ENCODE measurements at regions not wholly inside any gene's neighbourhood (a gene's known extent, or its start where the extent isn't known, plus 50 kb on each side); places are given as distances from the start of the nearest gene placed in this dataset.
"Not testable (repeated sequence)": the region's sequence is repeated elsewhere in the genome, so short reads cannot be mapped to it uniquely, and the experiment has no call there.

DNA sequence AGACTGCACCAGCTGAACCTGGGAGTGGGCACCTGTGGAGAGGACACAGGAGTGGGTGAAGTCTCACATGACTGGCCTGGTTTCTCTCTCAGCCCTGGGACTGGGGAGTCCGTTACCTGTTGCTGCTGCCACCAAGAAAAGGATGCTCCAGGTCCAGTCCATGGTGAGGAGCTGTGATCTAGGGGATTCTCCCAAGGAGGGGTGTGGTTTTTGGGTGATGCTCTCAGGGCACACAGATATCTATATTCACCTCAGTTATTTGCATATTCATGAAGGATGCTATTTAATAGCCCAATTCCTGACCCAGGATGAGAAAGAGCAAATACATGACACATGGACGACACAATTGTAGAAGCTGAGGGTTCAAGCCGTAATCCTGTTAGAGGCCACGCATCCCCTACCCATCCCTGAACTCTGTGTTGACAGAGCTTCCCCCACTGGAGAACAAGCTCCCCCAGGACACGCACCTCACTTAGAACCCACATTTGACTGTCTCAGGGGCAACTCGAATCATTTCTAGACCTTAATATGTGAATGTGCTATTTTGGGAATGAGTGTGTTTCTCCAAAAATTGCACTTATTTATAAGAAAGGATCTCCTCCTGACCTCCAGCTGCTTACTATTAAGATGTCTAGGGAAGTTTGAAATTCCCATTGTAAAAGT, 658.9 kb downstream of the TMEM121 start:
- DNase-seq: not testable (repeated sequence)

DNA sequence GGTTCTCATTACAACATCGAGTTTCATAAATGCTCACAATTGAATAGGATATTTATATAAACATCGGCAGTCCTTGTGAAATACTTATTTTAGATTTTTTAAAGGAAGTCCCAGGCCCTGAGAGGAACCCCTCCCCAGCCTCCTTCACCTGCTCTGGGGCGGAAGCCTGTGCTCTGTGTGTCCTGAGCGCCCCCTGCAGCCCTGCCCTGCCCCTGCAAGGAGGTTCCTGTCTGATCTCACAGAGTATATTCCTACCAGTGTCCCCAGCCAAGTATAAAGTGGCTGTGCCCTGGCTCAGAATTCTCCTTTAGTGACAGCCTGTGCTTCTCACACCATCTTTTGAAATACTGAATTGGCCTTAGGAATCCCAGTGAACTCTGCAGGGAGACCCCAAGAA, 659.5 kb downstream of the TMEM121 start:
- DNase-seq: no peak

DNA sequence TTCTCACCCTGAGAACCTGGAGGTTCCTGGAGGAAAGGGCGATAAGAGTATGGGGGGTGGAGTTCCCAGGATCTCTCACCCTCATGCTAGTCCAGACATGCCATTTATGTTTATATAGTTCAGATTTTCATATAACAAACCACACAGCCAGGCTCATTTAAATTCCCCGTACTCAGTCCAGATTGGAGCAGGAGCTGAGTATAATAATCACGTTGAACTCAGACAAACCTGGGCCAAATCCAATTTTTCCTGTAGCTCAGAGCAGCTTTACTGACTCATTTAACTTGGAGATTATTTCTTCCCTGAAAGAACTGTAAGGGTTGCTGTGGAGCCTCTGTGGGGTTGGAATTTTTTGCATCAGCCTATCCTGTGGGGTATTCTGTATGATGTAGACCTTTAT, 660.8 kb downstream of the TMEM121 start:
- DNase-seq: peak in 1 of 3 experiments; percentile 38

DNA sequence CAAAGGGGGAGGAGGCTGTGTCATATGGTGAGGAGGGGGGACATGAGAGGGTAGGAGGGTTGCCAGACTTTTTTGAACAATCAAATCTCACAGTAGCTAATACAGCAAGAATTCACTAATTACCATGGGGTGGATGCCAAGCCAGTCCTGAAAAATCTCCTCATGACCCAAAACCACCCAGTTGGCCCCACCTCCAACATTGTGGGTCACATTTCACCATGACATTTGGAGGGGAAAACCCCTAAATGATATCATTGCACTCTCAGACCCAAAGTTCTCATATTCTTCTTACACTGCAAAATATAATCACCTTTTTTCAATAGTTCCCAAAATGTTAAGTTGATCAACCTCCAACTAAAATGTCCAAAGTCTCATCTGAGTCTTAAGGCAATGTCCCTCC, 666.3 kb downstream of the TMEM121 start:
- DNase-seq: not testable (repeated sequence)

DNA sequence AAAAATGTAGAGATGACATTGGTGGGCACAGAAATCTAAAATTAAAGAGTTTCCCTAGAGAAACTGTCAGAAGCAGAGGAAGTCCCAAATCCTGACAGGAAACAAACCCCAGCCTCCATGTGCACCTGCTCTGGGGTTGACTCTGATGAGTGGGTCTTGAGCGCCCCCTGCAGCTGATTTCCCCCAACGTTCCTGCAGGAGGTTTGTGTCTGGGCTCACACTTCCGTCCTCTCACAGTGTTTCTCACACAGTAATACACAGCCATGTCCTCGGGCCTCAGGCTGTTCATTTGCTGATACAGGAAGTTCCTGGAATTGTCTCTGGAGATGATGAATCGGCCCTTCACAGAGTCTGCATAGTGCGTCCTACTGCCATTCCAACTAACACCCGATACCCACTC, 670.1 kb downstream of the TMEM121 start:
- peak in 1 of 3 experiments; percentile 75 for DNase-seq

DNA sequence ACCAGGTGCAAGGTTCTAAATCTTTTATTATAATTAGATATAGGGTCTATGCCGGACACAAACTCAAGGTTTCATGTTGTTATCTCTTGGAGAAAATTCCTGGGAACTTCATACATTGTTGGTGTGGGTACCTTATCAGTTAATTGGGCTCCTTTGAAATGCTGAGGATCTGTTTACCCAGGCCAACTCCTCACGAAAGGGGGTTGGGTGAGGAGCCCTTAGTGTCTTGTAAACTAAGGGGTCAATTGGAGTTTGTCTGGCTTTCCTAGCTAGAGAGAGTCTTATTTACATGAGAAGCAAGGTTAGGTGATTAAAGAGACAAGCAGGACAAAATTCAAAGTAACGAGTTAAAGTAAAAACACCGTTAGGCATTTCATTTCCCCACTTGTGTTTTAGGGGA, 670.9 kb downstream of the TMEM121 start:
- not testable (repeated sequence) for DNase-seq

DNA sequence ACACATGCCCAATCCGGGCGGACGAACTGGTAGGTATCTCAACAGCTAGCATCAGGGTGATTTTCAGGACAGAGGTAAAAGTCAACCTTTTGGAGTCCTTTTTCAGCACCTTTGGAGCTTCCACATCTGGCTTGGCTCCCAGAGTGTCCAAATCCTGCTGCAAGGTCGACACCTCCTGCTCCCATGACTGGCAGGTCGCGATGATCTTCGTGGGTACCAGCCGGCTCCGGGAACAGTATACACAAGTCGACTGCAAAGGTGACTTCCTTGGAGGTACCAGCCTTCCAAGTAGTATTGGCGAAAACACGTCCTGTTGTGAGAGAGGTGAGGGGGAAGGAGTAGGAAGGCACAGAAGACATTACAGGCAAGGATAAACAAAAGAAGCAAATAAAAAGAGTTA, 672.7 kb downstream of the TMEM121 start:
- DNase-seq: no peak

DNA sequence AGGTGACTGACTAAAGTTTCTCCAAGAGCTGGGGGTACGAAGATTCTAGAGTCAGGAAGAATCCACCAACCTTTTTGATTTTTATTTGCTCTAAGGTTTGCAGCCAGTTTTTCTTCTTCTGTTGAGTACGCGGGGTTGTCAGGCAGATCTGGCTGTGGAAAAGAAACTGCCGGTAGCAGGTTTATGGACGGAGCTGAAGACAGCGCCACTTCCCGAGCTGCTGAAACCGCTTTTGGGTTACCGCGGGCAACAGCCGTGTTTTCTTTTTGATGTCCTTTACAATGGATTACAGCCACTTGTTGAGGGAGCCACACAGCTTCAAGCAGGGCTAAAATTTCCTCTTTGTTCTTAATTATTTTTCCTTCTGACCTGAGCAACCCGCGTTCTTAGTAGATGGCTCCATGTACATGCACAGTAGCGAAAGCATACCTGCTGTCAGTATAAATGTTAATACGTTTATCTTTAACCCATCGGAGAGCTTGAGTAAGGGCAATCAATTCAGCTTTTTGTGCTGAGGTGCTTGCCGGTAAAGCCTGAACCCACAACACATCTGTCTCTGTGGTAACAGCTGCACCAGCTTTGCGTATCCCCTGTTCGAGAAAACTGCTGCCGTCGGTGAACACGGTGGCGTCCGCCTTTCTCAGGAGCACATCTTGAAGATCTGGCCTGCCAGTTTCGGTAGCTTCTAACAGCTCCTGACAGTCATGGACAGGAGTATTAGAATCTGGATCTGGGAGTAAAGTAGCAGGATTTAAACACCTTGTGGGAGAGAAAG, 674.3 kb downstream of the TMEM121 start:
- DNase-seq: no peak

DNA sequence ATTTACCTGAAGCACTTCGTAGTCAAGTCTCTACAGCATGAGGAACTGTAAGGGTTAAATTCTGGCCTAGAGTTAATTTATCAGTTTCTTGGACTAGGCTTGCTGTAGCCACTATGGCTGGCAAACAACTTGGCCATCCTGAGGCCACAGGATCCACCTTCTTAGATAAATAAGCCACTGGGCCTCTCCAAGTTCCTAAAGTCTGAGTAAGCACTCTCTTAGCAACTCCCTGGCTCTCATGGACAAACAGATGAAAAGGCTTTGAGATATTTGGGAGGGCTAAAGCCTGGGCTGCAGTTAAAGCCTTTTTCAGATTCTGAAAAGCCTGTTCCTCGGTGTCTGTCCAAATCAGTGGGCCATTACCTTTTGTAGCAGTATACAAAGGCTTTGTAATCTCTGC, 675.0 kb downstream of the TMEM121 start:
- no peak for DNase-seq

DNA sequence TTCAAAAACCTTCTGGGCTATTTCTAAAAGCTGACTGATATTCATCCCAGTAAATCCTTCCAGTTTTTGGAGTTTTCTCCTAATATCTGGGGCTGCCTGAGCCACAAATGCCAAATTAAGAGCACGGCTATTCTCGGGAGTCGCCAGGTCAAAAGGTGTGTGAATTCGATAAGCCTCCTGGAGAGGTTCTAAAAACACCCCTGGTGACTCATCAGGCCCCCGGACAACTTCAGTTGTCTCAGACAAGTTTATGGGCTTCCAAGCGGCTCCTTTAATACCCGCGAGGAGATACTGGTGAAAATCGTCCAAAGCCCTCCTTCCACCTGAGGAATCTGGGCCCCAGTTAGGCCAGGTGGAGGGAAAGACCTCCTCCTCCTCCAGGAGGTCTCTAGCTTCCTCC, 677.1 kb downstream of the TMEM121 start:
- no peak for DNase-seq

DNA sequence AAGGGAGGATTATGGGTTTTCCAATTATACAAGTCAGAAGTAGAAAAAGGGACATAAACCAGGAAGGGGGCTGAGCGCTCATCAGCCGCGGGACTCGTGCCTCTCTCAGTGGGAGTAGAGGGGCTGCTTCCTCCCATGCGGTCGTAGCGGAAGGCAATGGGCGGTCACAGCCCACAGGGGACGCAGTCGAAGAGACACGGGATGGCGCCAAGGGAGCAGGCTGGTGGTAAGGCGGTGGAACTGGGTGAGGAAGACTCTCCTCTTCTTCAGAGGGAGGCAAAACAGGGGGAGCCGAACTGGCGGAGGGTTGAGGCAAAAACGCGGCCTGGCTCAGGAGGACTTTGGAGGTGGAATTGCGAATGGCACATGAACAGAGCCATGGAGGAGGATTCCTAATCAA, 677.7 kb downstream of the TMEM121 start:
- no peak for DNase-seq

DNA sequence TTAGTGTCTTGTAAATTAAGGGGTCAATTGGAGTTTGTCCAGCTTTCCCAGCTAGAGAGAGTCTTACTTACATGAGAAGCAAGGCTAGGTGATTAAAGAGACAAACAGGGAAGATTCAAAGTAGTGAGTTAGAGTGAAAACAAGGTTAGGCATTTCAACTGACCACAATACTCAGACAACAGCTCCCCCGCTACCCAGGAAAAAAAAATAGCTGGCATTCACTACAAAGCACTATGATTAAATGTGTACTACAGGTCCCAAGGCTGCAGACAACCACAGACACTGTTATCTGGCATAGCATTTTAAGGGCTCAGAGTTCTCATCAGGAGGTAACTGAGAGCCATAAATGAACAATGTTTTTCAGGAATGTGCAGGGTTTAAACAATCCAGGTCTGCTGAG, 680.9 kb downstream of the TMEM121 start:
- no peak for DNase-seq

DNA sequence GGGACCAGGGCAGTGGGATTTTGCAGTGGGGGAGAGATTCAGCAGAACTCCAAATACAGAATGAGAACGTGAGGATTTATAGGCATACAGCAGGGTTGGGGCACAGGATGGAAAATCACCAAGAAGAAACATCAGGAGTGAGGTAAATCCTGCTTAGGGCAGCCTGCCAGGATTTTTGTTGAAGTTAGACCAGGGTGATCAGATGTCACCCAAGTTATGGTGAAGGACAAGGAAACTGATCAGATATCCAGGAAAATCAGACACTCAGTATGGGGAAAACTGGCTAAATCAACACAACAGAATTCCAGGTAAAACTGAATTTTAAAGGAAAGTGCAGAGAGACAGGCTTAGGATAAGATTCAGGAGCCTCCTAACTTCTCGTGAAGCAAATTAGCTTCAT, 682.4 kb downstream of the TMEM121 start:
- no peak for DNase-seq

DNA sequence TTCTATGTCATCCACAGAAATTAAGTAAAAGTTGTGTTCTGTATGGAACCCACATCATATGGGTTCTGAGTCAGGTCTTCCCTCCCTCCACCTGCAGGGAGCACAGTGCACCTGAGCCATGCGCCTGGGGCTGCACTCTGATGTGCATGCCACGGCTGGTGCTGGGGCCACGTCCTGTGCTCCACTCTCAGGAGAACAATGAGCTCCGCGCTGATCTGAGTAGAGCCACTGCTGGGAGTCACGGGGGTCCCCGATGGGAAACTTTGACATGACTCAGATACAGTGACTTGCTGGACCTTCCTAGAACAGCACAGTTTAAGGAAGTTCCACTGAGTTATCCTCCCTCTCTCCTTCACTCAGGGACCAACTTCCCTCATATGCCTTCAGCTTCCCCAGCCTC, 683.4 kb downstream of the TMEM121 start:
- no peak for DNase-seq

DNA sequence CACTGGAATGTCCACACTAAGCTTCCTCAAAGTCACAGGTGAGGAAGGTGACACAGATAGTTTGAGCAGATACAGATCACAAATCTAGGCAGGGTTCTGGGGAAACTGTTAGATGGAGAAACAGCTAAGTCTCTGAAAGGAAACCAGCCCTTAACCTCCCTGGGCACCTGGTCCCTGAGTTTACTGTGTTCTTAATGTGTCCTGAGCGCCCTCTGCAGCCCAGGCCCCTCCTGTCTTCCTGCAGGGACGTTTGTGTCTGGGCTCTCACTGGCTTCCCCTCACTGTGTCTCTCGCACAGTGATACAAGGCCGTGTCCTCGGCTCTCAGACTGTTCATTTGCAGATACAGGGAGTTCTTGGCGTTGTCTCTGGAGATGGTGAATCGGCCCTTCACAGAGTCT, 684.3 kb downstream of the TMEM121 start:
- no peak for DNase-seq

DNA sequence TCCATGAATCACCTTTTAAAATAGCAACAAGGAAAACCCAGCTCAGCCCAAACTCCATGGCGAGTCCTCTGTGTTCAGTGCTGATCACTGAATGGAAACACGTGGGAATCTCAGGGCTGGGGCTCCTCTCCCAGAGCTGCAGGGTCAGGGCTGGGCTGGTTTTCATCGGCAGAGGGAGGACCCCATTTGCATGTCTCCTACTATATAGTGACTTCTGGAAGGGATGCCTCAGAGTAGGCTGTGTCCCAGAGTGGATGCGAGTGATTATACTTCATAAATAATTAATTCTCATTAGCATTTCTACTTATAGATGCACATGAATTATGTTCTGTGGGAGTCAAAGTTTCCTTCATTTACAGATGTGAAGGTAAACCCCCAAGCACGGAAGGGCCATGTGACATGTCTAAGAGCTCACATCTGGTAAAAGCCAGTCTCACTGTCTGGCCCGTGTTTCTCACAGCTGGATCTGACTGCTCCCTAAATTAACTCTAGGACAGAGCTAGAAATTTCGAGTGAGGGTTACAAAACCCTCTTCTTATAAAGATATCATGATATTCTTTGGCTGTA, 685.0 kb downstream of the TMEM121 start:
- DNase-seq: no peak

DNA sequence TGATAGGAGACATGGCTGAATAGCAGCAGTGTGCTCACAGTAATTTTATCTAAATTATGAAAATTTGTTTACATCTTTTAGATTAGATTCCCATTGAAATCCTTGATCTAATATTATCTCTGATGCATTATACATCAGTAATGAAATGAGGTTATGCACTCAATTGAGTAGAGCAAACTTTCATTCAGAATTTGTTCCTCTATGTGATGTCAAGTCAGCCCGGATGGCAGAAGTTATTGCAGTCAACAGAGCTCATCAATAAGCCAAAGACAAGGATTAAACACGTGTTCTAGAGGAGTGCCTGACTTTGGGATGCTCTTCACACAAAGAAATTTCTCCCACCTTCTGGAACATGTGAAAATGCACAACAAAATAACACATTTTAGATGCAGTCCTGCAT, 688.8 kb downstream of the TMEM121 start:
- DNase-seq: no peak

DNA sequence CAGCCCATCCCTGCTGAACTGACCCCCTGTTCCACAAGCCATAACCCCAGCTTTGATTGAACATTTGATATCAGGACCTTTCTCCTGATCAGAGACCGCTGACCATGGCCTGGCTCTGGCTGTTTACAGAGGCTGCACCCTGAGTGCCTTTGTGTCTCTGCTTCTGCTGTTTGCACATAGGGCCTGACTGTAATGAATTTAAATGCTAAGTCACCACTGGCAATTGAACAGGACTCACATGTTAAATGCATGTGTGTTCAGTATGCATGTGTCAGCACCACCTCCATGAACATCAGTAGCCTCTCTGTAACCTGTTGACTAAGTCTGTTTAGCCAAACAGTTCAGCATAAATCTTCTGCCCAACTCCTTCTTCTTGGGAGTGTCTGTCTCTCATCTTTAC, 690.3 kb downstream of the TMEM121 start:
- DNase-seq: no peak

DNA sequence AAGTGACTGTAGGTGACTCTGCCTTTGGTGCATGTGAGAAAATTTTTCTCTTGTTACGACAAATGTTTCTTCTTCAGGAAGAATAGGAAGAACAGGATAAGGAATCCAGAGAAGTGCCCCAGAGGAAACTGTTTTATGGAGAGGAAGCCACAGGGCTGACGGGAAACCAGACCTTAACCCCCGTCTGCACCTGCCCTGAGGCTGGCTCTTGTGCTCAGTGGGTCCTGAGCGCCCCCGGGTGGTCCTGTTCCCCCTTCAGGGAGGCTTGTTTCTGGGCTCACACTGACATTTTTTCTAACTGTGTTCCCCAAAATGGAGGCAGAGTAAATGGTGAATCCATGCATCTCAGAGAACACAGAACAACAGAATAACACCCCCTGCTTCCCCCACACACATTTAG, 691.8 kb downstream of the TMEM121 start:
- DNase-seq: no peak

DNA sequence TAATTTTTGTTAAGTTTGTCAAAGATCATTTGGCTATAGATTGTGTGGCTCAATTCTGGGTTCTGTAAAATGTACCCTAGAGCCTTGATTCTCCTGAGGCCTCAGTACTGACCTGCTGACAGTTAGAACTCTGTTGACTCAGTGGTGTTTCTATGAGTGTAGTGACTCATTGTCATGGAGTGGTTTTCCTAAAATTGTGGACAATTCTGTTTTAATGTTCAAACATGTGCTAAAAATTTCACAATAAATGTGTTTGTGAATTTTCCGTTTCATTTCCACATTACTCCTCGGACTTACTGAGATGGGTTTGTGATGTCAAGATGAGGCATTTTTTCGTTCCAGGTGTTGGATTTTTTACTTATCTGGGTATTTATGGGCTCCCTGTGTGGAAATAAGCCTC, 695.9 kb downstream of the TMEM121 start:
- DNase-seq: no peak

DNA sequence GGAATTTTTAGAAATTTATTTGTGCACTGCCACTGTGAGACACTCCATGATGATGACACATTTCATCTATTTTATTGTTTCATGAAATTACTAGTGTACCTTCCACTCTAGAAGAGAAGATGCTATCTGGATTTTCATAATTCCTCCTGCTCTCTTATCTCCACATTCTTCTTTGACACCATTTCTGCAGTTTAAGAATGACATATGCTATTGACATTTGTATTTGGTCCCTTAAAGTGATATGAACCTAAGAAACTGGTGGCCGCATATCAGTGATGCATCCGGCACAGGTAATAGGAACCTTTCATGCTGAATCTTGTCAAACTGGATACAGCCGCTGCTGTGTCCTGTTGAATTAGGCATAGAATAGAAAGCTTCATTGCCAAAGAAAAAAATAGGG, 696.3 kb downstream of the TMEM121 start:
- no peak for DNase-seq

DNA sequence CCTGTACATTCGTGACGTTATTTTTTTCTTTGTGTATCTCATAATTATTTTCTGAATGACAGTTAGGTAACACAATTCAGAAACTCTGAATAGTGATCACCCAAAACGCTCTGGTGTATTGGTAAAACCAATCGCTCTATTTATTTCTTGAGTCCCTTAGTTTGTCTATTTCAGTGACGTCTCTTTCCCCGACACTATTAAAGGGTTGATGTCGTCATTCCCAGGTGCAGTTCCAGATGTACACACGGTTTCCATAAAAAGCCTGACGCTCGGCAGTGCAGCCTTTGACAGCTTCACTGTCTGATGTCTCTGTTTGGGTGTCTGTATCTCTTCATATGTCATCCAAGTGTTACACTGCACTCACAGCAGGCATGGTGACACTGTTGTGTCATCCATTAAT, 701.4 kb downstream of the TMEM121 start:
- DNase-seq: no peak

DNA sequence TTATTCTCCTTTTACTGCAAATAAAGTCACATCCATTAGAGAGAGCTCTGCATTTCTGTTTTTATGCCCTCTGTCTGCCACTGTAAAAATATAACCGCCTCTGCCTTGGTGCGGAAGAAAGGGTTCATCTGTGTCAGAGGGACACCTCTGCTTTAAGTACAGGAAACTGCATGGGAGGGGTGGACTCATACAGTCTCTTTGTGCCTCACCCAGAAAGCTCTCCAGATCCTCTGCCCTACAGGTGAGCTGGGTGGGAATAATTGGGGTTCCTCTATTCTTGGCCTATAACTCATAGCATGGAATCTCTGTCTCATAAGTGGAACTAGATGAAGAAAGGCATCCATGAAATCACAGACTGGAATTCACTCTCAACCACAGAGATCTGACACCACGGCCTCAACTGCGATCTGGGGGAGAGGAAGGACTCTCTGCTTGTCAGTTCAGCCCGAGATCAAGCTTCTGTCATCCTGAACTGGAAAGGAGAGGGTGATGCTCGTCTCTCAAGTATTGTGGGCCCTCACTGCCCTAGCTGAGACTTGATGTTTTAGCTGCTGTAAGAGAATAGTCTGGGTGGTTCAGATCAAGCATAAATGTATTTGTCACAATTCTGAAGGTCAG, 702.3 kb downstream of the TMEM121 start:
- no peak for DNase-seq

DNA sequence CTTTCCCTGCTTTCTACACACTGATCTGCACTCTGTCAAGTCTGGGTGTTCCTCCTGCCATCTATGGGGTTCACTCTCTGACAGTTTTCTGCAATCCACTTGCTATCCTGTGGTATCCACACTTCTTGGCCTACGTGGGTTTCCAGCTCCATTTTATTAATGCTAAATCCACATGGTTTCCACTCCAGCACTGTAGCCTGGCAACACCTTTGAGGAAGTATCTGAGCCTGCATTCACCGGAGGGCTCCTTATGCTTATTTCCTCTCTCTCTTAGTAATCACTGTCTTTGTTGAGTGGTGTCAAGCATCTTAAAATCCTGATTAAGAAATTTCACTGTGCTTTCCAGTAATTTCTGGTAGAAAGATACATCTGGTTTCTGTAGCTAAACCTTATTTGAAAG, 703.7 kb downstream of the TMEM121 start:
- DNase-seq: no peak
